ENCODE measurements at regions not wholly inside any gene's neighbourhood (a gene's known extent, or its start where the extent isn't known, plus 50 kb on each side); places are given as distances from the start of the nearest gene placed in this dataset.
"Not testable (repeated sequence)": the region's sequence is repeated elsewhere in the genome, so short reads cannot be mapped to it uniquely, and the experiment has no call there.

DNA sequence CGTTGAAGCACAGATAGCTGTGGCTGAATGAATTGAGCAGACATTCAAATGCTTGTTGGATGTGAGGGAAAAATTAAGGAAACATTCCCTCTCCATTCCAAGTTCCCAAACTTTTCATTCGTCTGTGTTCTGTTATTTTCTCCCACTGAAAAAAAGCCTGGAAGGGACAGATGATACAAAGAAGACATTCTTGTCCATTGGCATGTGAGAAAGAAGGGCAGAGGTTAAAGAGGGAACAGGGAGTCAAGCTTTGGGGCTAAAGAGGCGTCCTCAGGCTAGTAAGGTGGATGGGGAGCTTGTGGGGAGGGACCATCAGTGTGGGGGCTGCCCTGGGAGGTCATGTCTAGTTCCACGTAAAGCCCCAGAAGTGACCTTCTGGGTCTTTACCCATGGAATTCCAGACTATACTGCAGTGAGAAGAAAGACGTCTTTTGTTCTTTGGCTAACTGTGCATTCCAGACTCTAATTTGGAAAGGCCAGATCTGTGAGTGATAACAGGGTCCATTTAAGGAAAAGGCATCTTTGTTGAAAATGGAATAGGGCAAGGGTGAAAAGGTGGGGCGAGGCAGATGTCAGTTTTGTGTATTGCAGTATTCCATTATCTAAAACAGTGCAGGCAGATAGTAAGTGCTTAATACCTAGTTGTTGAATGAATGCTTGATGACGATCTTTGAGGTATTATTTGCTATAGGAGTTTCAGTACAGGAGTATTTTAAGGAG lies 117.5 kb downstream of the SOX4 start:
- DNase-seq: no peak

DNA sequence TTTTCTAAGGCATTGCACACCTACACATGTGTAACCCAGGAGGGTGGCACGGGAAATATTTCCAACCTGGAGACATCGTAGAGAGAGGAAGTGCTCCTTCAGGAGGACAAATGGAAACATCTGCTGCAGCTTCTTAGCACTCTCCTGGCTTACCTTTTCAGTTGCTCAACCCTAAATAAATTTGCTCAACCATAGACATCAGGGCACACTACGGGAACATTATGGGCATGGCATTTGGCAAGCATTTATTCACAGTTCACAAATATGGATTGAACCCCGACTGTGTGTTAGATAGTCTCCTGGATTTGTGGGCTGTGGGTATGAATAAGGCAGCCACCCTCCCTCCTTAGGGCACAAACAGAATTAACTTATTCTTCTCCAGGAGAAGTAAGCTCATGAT lies 118.7 kb downstream of the SOX4 start:
- no peak for DNase-seq

DNA sequence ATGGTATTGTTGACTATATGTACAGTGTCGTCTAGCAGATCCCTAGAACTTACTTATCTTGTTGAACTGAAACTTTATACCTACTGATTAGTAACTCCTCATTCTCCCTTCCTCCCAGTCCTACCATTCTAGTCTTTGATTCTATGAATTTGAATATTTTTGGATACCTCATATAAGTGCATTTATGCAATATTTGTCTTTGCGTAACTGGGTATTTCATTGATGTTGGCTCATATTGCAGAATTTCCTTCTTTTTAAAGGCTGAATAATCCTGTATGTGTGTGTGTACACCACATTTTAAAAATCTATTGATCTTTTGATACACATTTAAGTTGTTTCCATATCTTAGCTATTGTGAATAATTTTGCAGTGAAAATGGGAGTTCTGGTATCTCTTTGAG lies 119.9 kb downstream of the SOX4 start:
- DNase-seq: no peak

DNA sequence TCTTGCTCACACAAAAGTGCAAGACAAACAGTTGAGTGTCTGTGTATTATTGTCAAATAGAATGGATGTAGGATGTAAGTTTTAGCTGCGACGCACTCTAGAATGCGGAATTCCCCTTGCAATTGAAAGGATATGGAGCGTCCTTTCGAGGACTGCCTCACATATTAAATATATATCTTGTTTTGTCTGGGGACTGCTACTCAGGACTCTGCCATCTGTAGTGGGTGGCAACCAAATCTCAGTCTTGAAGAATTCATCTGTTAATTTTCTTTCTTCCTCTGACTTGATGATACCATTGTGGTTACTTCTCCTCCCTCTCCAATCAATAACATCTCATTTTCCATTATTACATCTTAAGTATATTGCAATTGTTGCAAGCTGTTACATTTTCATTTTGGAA lies 121.6 kb downstream of the SOX4 start:
- DNase-seq: no peak

DNA sequence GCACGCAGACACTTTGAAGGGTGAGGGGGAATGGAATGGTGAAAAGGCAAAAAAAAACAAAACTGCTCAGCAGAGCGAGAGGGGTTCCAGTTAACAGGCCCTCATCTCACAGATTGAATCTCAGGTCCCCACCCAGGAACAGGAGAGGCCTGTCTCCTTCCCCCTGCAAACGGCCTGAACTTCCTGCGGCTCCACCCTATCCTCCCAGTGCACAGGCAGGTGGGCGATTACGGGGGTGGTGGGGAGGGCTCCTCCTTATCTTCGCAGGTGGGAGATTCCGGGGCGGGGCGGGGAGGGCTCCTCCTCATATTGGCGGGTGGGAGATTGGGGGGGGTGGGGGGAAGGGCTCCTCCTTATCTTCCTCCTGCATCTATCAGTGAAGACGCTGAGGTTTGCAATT lies 129.0 kb downstream of the SOX4 start:
- DNase-seq: no peak

DNA sequence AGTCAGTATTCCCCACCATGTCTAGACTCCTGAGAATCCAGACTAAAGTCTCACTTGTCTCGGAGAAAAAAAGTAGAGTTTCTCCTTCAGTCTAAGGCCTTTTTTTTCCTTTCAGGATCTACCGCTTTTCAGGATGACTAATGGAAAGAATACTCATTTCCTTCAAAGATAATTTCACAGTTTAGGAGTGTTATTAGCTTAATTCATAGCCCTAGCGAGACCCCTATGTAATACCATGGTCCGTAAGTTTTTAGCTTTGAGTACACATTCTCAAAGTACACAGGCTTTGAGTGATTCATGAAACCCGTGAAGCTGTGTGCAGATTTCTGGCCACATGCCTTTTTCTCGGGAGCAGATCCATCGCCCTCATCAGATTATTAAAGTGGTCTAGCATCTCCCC lies 133.1 kb downstream of the SOX4 start:
- no peak for DNase-seq

DNA sequence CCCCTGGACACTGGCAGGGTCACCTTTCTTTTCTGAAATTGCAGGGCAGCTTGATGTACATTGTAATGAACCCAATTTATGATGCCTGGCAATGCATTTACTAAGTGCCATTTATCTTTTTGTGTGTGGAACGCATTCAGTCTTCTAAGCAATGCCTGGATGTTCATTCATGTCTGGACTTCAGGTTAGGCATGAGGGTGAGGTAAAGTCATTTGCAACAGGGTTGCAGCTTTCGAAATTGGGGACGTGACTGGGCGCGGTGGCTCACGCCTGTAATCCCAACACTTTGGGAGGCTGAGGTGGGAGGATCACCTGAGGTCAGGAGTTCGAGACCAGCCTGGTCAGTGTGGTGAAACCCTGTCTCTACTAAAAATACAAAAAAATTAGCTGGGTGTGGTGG lies 134.6 kb downstream of the SOX4 start:
- DNase-seq: no peak

DNA sequence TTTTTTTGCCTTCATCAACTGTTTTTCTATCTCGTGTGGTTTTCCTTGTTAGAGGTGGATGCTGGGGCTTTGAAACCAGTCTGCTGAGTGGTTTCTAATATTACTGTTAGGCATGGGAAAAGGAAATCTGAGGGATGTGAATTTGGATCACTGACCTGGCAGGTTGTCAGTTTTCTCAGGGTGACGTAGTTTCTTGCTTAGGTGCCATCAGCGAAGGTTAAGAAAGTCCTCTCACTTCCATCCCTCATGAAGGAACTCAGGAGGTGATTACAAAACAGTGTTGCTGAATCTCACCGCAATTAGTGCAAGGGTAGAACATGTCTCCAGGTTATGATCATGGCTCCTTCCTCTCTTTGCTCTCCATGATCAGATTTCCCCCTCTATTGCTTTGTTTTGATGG lies 135.9 kb downstream of the SOX4 start:
- peak; percentile 1 for DNase-seq

- no peak for DNase-seq
Measured at GRCh38 chr6:21730533-21730932, 137.0 kb downstream of the SOX4 start.

GRCh38 chr6:21731411-21732031 lies 138.0 kb downstream of the SOX4 start:
- DNase-seq: no peak

- not testable (repeated sequence) for DNase-seq
Measured at GRCh38 chr6:21732032-21732730, 138.6 kb downstream of the SOX4 start.

- DNase-seq: no peak
Measured at GRCh38 chr6:21732731-21733130, 139.2 kb downstream of the SOX4 start.

DNA sequence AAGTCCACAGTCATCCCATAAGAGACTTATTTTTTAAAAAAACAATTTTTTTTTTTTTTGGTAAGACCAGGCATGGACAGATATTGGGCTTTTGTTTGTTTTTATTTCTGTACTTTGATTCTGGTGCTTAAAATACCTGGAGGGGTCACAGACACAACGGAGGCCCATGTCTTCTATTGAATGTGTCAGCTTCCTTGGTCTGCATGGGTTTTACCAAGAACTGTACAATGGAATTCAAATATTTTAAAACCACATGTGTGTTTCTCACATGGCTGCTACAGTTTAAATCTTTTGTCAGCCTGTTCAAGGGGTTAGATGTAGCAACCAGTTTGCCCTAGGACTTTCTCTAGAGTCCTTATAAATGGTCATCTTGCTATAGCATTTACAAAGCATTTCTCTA lies 139.8 kb downstream of the SOX4 start:
- DNase-seq: no peak

- DNase-seq: no peak
Measured at GRCh38 chr6:21734204-21734603, 140.7 kb downstream of the SOX4 start.

DNA sequence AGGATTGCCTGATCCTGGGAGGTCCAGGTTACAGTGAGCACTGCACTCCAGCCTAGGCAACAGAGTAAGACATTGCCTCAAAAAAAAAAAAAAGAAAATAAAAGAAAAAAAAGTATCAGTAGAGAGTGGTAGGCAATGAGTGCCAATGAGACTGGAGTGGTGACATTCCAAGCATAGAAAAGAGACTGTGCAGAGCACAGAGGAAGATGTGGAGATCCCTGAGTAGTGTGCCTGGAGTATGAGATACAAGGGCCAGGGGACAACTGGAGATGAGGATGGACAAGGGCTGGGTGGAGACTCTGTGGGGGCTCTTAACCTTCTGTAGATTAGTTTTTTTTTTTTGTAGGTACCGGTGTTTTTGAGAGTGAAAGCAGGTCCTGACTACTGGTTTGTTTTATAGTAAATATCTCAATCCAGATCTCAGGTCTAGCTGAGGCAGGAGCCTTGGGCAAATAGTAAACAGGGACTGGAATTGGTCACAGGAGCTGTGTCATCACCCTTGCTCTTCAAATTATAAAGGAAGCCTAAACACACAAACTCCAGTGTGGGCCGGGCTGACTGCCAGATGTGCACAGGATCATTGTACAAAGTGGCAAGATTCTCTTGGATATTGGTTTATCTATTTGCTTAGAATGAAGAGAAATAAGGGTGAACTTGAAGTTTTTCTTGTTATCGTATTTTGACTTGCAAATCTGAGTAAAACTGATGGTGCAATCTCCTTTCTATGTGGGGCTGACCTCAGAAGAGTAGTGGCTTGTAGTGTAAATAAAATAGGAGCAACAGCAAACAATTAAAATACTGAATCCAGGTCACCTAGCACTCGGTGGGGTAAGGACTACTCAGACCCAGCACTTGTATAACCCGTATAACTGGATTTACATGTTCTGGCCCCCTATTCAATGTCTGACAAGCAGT lies 144.9 kb downstream of the SOX4 start:
- DNase-seq: no peak

GRCh38 chr6:21739241-21739640 lies 145.7 kb downstream of the SOX4 start:
- no peak for DNase-seq

DNA sequence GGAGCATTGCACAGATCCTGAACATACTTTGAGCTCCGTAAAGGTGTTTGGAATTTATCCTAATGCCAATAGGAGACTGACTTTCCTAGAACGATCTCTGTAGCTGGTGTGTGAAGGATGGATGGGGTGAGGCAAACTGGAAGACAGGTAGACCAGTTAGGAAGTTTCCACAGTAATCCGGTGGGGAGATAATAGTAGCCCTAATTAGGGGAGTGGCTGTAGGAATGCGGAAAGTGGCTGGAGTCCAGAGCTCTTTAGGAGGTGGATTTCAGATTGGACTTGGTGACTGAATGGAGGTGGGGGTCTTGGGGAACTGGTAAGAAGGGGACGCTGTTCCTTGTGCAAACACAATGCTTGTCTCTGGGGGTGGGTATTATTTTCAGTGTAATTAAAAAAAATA lies 146.3 kb downstream of the SOX4 start:
- no peak for DNase-seq

- no peak for DNase-seq
Measured at GRCh38 chr6:21740376-21741124, 147.0 kb downstream of the SOX4 start.

GRCh38 chr6:21741221-21742109 lies 147.9 kb downstream of the SOX4 start:
- DNase-seq: no peak

- no peak for DNase-seq
Measured at GRCh38 chr6:21742238-21742660, 148.7 kb downstream of the SOX4 start.

- DNase-seq: no peak
Measured at GRCh38 chr6:21744331-21744730, 150.8 kb downstream of the SOX4 start.

All from CD4-positive, alpha-beta T cell treated with Interleukin-17A for 1 hour (primary cell).